HuH-7 (cell line): ENCODE measurements at regions not wholly inside any gene's neighbourhood (a gene's known extent, or its start where the extent isn't known, plus 50 kb on each side); places are given as distances from the start of the nearest gene placed in this dataset.
"Not testable (repeated sequence)": the region's sequence is repeated elsewhere in the genome, so short reads cannot be mapped to it uniquely, and the experiment has no call there.

Source experiments
- DNase-seq: peaks from one replicate; pipeline ENCODE4 v3.0.0; 2011; ENCODE audit warnings: low spot score

DNA sequence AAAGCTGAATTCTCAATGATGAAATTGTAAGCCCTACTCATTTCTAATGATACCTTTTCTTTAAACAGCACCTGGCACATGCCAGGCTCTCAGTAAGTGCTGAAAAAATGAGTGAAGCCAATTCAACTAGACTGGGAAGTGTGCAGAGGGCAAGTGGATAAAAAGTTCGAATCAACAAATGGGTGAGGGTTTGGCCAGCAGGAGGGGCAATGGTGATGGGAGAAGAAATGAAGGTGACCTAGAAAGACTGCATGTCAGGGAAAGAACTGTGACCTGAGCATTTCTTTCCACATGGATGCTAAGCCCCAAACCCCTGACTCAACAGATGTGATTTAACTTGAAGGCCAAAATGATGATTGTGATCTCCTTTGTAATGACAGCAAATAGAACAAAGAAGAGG is 54.6 kb downstream of the DKK1 start:
- DNase-seq = no peak

DNA sequence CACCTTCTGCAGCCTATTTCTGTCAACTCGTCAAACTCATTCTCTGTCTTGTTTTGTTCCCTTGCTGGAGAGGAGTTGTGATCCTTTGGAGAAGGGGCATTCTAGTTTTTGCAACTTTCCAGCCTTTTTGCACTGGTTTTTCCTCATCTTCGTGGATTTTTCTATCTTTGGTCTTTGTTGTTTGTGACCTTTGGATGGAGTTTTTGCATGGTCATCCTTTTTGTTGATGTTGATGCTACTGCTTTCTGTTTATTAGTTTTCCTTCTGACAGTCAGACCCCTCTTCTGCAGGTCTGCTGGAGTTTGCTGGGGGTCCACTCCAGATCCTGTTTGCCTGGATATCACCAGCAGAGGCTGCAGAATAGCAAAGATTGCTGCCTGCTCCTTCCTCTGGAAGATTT is 60.1 kb downstream of the DKK1 start:
- not testable (repeated sequence) for DNase-seq

GRCh38 chr10:52376694-52377354 is 62.7 kb downstream of the DKK1 start:
- no peak for DNase-seq

- DNase-seq = no peak
These were observed 64.0 kb downstream of the DKK1 start for GRCh38 chr10:52378124-52378523.

- no peak for DNase-seq
These were observed 65.2 kb downstream of the DKK1 start for GRCh38 chr10:52379287-52379686.

GRCh38 chr10:52383088-52383487 is 69.0 kb downstream of the DKK1 start:
- DNase-seq = no peak

DNA sequence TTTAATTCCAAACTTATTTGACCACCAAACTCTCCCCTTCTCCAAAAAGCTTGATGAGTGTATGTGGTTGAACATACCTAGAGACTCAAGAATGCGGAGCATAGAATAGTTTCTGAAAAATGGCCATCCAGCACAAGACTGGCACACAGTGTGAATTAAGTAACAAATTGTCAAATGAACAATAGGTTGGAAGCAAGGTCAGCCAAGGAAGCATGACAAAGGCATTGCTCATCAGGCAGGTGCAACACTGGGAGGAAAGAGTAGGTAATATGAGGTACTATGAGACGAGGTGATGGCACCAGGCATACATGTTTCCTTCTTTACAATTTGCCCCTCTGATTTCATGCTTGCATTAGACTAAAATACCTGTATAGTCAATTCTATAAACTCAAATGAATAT is 73.7 kb downstream of the DKK1 start:
- DNase-seq = no peak

DNA sequence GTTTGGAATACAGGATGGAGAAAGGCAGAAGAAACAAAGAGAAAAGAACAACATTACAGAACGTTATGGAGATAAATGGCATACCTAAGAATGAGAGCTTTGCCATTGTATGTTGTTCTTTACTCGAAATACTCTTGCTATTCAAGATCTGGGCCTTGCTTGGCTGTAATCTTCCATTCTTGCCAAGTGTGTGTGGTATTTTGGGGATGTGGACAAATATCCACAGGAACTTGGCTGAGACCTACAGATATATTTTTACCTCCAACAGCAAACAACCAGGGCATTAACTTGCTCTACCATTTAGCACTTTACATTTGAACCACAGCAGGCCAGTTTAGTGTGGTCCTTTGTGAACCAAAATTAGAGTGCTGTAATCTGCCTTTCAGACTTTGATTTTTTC is 76.3 kb downstream of the DKK1 start:
- DNase-seq = no peak

GRCh38 chr10:52391927-52392602 is 78.0 kb downstream of the DKK1 start:
- DNase-seq = no peak

- no peak for DNase-seq
These were observed 80.2 kb downstream of the DKK1 start for GRCh38 chr10:52394246-52394645.

GRCh38 chr10:52400562-52400961 is 86.5 kb downstream of the DKK1 start:
- DNase-seq = no peak

DNA sequence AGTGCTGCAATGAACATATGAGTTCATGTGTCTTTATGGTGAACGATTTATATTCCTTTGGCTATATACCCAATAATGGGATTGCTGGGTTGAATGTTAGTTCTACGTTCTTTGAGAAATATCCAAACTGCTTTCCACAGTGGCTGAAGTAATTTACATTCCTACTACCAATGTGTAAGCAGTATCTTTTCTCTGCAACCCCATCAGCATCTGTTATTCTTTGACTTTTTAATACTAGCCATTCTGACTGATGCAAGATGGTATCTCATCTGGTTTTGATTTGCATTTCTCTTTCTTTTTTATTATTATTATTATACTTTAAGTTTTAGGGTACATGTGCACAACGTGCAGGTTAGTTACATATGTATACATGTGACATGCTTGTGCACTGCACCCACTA is 89.7 kb downstream of the DKK1 start:
- not testable (repeated sequence) for DNase-seq

DNA sequence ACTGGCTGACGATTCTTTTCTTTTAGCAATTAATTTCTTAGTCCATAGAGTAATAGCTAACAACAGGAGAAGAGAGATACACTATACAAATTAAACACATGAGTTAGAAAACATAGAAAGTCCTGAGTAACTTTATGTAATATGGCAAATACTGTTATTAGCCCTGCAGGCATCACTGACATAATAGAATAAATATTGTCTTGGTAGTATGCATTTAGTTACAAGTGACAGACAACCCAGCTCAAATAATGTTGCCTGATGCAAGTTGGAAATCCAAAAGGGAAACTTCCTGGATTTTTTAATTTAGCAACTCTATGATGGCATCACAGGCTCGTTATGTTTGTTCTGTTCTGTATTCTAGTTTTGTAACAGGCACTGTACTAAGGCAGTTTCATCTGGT is 95.1 kb downstream of the DKK1 start:
- no peak for DNase-seq

GRCh38 chr10:52409928-52410327 is 95.8 kb downstream of the DKK1 start:
- DNase-seq = no peak

DNA sequence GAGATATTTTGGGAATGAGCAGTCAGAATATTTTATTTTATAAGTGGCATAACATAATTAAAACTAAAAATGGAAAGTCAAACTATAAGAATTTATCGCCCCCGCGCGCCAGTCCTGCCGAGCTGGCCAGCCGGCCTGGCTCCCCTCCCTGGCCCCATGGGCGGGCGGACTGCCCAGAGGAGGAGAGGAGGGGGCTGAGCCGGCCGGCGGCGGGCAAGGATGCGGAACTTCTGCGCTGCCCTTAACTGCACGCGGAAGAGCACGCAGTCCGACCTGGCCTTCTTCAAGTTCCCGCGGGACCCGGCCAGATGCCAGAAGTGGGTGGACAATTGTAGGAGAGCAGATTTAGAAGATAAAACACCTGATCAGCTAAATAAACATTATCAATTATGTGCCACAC is 96.8 kb downstream of the DKK1 start:
- no peak for DNase-seq

DNA sequence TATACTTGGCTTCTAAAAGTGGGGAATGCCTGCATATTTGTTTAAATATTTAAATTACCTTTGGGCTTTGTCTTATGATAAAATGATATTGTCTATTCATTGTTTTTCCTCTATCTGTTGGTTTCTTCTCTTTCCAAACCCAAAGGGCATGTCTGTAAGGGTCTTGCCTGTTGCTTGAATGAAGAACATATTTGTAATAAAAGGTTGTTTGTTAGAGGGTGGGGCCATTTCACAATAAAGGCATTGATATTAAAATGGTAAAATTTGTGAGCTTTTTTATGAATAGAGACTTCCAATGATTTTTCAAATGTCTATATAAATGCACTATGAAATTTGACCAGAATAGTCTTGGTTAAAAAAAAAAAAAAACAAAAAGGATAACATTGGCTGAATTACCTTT is 105.2 kb downstream of the DKK1 start:
- DNase-seq = no peak

- no peak for DNase-seq
These were observed 106.6 kb downstream of the DKK1 start for GRCh38 chr10:52420656-52421055.

DNA sequence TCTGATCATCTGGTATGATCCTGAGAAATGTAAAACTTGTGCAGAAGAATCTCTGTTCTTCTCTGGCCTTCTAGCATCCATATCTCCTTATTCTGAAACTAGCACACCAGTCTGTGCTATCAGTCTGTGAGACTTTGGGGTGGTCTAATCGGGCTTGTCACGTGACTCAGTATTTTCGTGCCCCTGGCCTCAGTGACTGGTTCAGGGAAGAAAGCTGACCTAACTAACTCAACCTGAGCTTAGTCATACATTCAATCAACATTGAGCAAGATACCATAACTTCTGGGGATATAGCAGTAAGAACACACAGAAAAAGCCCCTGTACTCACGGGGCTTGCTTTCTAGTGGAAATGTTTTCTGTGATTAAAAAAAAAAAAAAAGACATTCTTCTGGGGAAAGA is 109.3 kb downstream of the DKK1 start:
- no peak for DNase-seq

GRCh38 chr10:52424341-52424740 is 110.3 kb downstream of the DKK1 start:
- DNase-seq = no peak

GRCh38 chr10:52434734-52435133 is 120.7 kb downstream of the DKK1 start:
- DNase-seq = no peak

DNA sequence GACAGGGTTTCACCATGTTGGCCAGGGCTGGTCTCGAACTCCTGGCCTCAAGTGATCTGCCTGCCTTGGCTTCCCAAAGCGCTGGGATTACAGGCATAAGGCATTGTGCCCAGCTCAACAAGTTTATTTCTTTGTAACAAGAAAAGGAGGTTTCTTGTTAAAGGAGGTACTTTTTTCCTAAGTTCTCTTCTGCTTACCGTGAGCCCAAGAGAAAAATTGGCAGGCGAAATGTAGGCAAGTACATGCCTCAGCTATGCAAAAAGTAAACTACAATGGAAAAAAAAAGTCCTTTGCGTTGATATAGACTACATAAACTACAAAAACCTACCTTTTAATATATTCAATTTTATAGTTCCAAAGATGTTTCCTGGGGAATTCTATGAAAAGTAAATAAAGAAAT is 122.6 kb downstream of the DKK1 start:
- no peak for DNase-seq

- DNase-seq = no peak
These were observed 123.1 kb downstream of the DKK1 start for GRCh38 chr10:52437205-52437646.

- no peak for DNase-seq
These were observed 124.0 kb downstream of the DKK1 start for GRCh38 chr10:52438119-52438518.
